ENCODE measurements at regions not wholly inside any gene's neighbourhood (a gene's known extent, or its start where the extent isn't known, plus 50 kb on each side); places are given as distances from the start of the nearest gene placed in this dataset.
"Not testable (repeated sequence)": the region's sequence is repeated elsewhere in the genome, so short reads cannot be mapped to it uniquely, and the experiment has no call there.

DNA sequence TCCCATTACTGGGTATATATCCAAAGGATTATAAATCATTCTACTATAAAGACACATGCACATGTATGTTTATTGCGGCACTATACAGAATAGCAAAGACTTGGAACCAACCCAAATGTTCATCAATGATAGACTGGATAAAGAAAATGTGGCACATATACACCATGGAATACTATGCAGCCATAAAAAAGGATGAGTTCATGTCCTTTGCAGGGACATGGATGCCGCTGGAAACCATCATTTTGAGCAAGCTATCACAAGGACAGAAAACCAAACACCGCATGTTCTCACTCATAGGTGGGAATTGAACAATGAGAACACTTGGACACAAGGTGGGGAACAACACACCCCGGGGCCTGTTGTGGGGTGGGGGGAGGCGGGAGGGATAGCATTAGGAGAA is 57.0 kb upstream of the NEUROD1 start:
- not testable (repeated sequence) for H3K4me1 ChIP-seq (ENCODE audit: control insufficient read depth in 2 of 2, insufficient read depth in 2 of 2, low read length in 1 of 2); H3K27me3 ChIP-seq (ENCODE audit: control insufficient read depth in 1 of 2, insufficient read depth in 2 of 2, low read length in 2 of 2); H3K4me3 ChIP-seq (ENCODE audit: low read depth in 1 of 2, low read length in 2 of 2); H3K27ac ChIP-seq (ENCODE audit: low read depth in 2 of 2, low read length in 1 of 2); H3K36me3 ChIP-seq (ENCODE audit: control insufficient read depth in 2 of 2, insufficient read depth in 2 of 2, low read length in 1 of 2); H3K9me3 ChIP-seq (ENCODE audit: control insufficient read depth in 2 of 2, insufficient read depth in 1 of 2, low read depth in 1 of 2, low read length in 1 of 2)
- 73 to 75% methylated on average over 5 of the region's 5 CpGs for WGBS, 2 donors

DNA sequence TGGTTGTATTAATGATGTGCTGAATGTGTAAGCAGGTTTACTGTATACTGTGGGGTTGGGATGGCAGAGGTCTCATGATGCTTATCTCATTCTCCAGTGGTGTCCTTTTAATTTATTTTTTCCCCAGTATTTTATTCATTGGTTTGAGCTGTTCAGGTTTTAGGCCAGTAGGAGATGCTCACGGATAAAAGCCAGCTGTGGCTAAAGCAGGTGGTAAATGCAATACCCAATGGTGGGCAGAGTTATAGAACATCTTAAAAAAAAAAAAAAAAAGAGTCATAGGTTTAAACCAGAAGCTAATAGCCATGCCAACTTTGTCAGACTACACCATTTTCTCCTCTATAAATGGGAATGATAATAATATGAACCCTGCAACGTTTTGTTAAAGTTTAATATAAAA is 57.8 kb upstream of the NEUROD1 start:
- H3K27ac ChIP-seq (ENCODE audit: low read depth in 2 of 2, low read length in 1 of 2): no peak overlapping the region
- WGBS, 2 donors: 30 to 32% methylated on average over 2 of the region's 2 CpGs

DNA sequence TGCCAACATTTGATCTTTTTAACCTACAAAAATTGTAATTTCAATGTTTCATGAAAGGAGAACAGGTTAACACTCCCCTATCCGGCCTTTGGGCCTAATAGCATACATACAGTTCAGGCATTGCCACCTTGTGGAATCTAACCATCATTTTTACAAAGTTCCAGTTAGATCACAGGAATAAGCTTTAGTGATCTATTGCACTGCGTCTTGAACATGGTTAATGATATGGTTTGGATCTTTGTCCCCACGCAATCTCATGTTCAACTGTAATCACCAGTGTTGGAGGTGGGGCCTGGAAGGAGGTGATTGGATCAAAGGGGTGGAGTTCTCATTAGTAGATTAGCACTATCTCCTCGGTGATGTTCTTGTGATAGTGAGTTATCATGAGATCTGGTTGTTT is 58.2 kb upstream of the NEUROD1 start:
- Histone ChIP-seq H3K27me3 (ENCODE audit: control insufficient read depth in 1 of 2, insufficient read depth in 2 of 2, low read length in 2 of 2) (no peaks in the 10 kb centered on the region), H3K4me3 (ENCODE audit: low read depth in 1 of 2, low read length in 2 of 2) (no peak overlapping the region), H3K27ac (ENCODE audit: low read depth in 2 of 2, low read length in 1 of 2) (no peak overlapping the region), H3K36me3 (ENCODE audit: control insufficient read depth in 2 of 2, insufficient read depth in 2 of 2, low read length in 1 of 2) (no peaks in the 10 kb centered on the region), H3K9me3 (ENCODE audit: control insufficient read depth in 2 of 2, insufficient read depth in 1 of 2, low read depth in 1 of 2, low read length in 1 of 2) (no peaks in the 10 kb centered on the region), H3K4me1 (ENCODE audit: control insufficient read depth in 2 of 2, insufficient read depth in 2 of 2, low read length in 1 of 2) (no peaks in the 10 kb centered on the region)
- 73 to 90% methylated on average over 4 of the region's 4 CpGs for WGBS, 2 donors

More for the DNA sequence above, 57.8 kb upstream of the NEUROD1 start:
- H3K27me3 ChIP-seq (ENCODE audit: control insufficient read depth in 1 of 2, insufficient read depth in 2 of 2, low read length in 2 of 2): no peaks in the 10 kb centered on the region
- H3K36me3 ChIP-seq (ENCODE audit: control insufficient read depth in 2 of 2, insufficient read depth in 2 of 2, low read length in 1 of 2): no peaks in the 10 kb centered on the region
- no peak overlapping the region for H3K4me3 ChIP-seq (ENCODE audit: low read depth in 1 of 2, low read length in 2 of 2)
- no peaks in the 10 kb centered on the region for H3K9me3 ChIP-seq (ENCODE audit: control insufficient read depth in 2 of 2, insufficient read depth in 1 of 2, low read depth in 1 of 2, low read length in 1 of 2)
- no peaks in the 10 kb centered on the region for H3K4me1 ChIP-seq (ENCODE audit: control insufficient read depth in 2 of 2, insufficient read depth in 2 of 2, low read length in 1 of 2)

DNA sequence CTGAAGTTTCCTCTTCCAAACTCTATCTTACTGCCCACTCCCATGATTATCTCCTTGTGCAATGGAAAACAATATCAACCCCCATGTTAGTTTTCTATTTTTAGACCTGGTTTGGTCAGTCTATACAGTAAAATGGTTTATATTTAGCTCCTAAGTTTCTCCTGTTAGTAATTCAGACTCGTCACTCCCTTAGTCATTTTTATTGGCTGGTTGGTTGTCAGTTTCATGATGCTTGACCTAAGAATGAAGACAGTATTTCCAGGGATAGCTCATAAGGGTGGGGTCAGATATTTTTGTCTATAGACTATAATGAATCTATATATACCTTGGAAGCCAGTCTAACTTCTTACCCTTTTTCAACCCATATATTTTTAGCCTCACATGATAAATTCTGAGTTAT is 61.4 kb upstream of the NEUROD1 start:
- Histone ChIP-seq H3K4me1 (ENCODE audit: control insufficient read depth in 2 of 2, insufficient read depth in 2 of 2, low read length in 1 of 2) (no peaks in the 10 kb centered on the region), H3K36me3 (ENCODE audit: control insufficient read depth in 2 of 2, insufficient read depth in 2 of 2, low read length in 1 of 2) (no peaks in the 10 kb centered on the region), H3K27ac (ENCODE audit: low read depth in 2 of 2, low read length in 1 of 2) (no peak overlapping the region), H3K27me3 (ENCODE audit: control insufficient read depth in 1 of 2, insufficient read depth in 2 of 2, low read length in 2 of 2) (no peaks in the 10 kb centered on the region), H3K4me3 (ENCODE audit: low read depth in 1 of 2, low read length in 2 of 2) (no peak overlapping the region), H3K9me3 (ENCODE audit: control insufficient read depth in 2 of 2, insufficient read depth in 1 of 2, low read depth in 1 of 2, low read length in 1 of 2) (no peaks in the 10 kb centered on the region)
- WGBS, 2 donors: 45 to 64% methylated on average over 1 of the region's 1 CpG

DNA sequence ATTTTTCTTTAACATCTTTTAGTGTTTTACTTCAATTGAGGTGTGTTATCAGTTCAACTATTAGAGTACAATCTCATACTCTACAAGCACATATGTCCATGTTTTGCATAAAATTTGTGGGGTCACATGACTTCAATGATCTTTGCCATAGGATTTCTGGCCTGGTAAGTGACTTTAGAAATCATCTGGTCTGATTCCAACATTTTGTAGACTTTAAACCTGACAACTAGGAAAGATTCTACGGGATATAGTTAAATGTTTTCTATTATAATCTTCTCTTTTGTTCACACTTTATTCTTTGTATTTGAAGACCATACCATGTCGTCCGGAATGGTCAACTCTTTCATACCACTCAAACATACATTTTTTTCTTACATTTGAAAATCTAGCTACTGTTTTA is 62.0 kb upstream of the NEUROD1 start:
- Histone ChIP-seq H3K4me3 (ENCODE audit: low read depth in 1 of 2, low read length in 2 of 2) (no peak overlapping the region), H3K27me3 (ENCODE audit: control insufficient read depth in 1 of 2, insufficient read depth in 2 of 2, low read length in 2 of 2) (no peaks in the 10 kb centered on the region), H3K9me3 (ENCODE audit: control insufficient read depth in 2 of 2, insufficient read depth in 1 of 2, low read depth in 1 of 2, low read length in 1 of 2) (no peaks in the 10 kb centered on the region), H3K4me1 (ENCODE audit: control insufficient read depth in 2 of 2, insufficient read depth in 2 of 2, low read length in 1 of 2) (no peaks in the 10 kb centered on the region), H3K36me3 (ENCODE audit: control insufficient read depth in 2 of 2, insufficient read depth in 2 of 2, low read length in 1 of 2) (no peaks in the 10 kb centered on the region), H3K27ac (ENCODE audit: low read depth in 2 of 2, low read length in 1 of 2) (no peak overlapping the region)
- WGBS, 2 donors: 35 to 40% methylated on average over 3 of the region's 3 CpGs

DNA sequence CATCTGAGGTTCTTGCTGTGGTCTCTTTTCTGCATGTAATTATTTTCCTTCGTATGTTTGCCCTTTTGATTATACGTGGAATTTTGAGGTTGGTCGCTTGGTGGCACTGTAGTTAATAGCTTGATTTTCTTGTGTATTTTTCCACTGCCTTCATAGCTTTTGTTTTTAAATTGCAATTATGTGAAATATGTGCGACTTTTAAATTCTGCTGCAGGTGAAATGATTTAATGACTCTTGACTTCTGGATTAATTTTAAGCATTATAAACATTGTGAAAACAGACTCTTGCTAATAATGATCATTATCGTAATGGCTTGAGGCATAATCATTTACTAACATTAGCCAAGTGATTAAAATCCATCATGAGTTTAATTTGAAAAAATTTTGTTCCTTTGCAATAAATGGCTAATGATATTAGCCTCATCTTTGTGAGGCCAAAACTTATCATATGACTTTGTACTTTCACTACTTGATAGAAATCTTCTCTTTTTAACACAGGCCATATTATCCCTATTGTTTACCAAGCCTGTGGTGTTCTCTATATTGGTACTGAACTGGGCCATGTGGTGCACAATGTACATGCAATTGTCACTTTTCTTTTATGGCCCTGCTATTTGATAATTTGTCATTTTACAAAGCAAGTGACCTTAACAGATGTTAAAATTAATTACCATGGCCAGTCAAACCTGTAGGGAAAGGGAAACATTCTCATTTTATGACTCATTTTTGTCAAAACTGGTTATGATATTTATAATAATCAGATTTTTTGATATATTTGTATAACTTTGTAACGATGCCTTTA is 62.8 kb upstream of the NEUROD1 start:
- H3K4me3 ChIP-seq (ENCODE audit: low read depth in 1 of 2, low read length in 2 of 2): no peak overlapping the region
- no peaks in the 10 kb centered on the region for H3K4me1 ChIP-seq (ENCODE audit: control insufficient read depth in 2 of 2, insufficient read depth in 2 of 2, low read length in 1 of 2)
- no peaks in the 10 kb centered on the region for H3K36me3 ChIP-seq (ENCODE audit: control insufficient read depth in 2 of 2, insufficient read depth in 2 of 2, low read length in 1 of 2)
- 14 to 16% methylated on average over 6 of the region's 6 CpGs for WGBS, 2 donors
- peaks cover 0 to 2% of the 10 kb centered on the region in 2 donors for H3K9me3 ChIP-seq (ENCODE audit: control insufficient read depth in 2 of 2, insufficient read depth in 1 of 2, low read depth in 1 of 2, low read length in 1 of 2)
- H3K27me3 ChIP-seq (ENCODE audit: control insufficient read depth in 1 of 2, insufficient read depth in 2 of 2, low read length in 2 of 2): no peaks in the 10 kb centered on the region
- no peak overlapping the region for H3K27ac ChIP-seq (ENCODE audit: low read depth in 2 of 2, low read length in 1 of 2)

DNA sequence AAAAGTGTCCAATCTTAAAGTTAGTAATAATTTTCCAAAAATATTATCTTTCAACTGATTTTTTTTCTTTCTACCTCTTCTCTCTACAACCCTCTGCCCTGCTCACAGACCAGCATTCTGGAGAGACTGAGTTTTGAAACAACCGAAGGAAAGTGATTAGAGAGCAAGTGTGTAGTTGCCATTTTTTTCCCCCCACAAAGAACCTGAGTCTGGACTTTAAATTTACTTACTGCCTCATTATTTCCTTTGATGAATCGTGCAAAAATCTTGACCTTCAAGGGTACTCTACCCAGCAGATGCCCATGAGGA is 63.4 kb upstream of the NEUROD1 start:
- no peaks in the 10 kb centered on the region for H3K4me1 ChIP-seq (ENCODE audit: control insufficient read depth in 2 of 2, insufficient read depth in 2 of 2, low read length in 1 of 2)
- no peaks in the 10 kb centered on the region for H3K27me3 ChIP-seq (ENCODE audit: control insufficient read depth in 1 of 2, insufficient read depth in 2 of 2, low read length in 2 of 2)
- no peak overlapping the region for H3K4me3 ChIP-seq (ENCODE audit: low read depth in 1 of 2, low read length in 2 of 2)
- no peaks in the 10 kb centered on the region for H3K36me3 ChIP-seq (ENCODE audit: control insufficient read depth in 2 of 2, insufficient read depth in 2 of 2, low read length in 1 of 2)
- 64 to 81% methylated on average over 2 of the region's 2 CpGs for WGBS, 2 donors
- H3K9me3 ChIP-seq (ENCODE audit: control insufficient read depth in 2 of 2, insufficient read depth in 1 of 2, low read depth in 1 of 2, low read length in 1 of 2): peaks cover 0 to 2% of the 10 kb centered on the region in 2 donors
- no peak overlapping the region for H3K27ac ChIP-seq (ENCODE audit: low read depth in 2 of 2, low read length in 1 of 2)

DNA sequence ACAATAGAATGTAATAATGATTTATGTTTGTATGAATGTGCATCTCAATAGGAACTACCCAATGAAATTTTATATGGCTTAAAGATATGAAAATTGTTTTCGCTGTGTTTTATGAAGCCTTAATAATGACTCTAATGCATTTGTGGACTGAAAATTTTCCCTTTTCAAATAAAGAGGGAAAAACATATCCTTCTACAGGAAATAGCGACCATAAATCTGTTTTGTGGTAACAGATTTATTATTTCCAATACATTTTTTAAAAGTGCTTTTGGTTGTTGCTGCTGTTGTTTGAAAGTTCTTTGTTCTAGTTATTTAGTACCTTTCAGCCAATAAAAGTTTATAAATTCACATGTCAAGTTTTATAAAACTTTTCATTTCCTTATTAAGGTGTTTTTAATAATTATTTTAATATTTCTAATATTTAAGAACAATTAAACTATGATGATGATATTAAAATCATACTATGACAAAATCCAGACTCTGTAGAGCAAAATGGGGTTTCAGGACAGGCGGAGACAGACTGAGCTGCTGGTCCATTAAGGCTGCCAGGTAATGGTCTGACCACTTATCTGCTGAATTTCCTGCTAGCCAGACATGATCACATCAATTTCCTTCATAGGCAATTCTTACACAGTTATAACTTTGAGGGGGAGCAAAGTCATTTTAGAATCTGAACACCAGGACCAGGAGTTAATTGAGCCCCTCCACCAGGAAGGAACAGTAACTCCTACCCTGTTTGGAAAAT is 65.7 kb upstream of the NEUROD1 start:
- 92 to 95% methylated on average over 3 of the region's 3 CpGs for WGBS, 2 donors

DNA sequence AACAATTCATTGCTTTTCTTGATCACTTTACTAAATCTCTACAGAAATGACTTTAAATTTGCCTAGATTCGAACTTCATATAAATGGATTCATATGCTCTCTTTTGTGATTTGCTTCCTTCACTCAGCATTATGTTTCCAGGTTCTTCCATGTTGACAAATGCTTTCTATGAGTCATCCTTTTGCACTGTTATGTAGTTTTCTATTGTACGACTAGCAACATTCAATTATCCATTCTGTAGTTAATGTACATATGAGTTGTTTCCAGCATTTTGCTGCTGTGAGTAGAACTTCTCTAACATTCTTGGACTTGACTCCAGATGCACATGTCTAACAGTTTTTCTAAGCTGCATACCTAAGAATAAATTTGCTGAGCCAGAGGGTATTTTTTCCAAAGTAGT is 66.5 kb upstream of the NEUROD1 start:
- H3K4me1 ChIP-seq (ENCODE audit: control insufficient read depth in 2 of 2, insufficient read depth in 2 of 2, low read length in 1 of 2): no peaks in the 10 kb centered on the region
- H3K9me3 ChIP-seq (ENCODE audit: control insufficient read depth in 2 of 2, insufficient read depth in 1 of 2, low read depth in 1 of 2, low read length in 1 of 2): peaks cover 0 to 2% of the 10 kb centered on the region in 2 donors
- 71 to 80% methylated on average over 2 of the region's 2 CpGs for WGBS, 2 donors

More for the DNA sequence above, 65.7 kb upstream of the NEUROD1 start:
- no peaks in the 10 kb centered on the region for H3K4me1 ChIP-seq (ENCODE audit: control insufficient read depth in 2 of 2, insufficient read depth in 2 of 2, low read length in 1 of 2)
- H3K4me3 ChIP-seq (ENCODE audit: low read depth in 1 of 2, low read length in 2 of 2): no peak overlapping the region
- H3K36me3 ChIP-seq (ENCODE audit: control insufficient read depth in 2 of 2, insufficient read depth in 2 of 2, low read length in 1 of 2): no peaks in the 10 kb centered on the region
- H3K27ac ChIP-seq (ENCODE audit: low read depth in 2 of 2, low read length in 1 of 2): no peak overlapping the region
- no peaks in the 10 kb centered on the region for H3K27me3 ChIP-seq (ENCODE audit: control insufficient read depth in 1 of 2, insufficient read depth in 2 of 2, low read length in 2 of 2)
- peaks cover 0 to 2% of the 10 kb centered on the region in 2 donors for H3K9me3 ChIP-seq (ENCODE audit: control insufficient read depth in 2 of 2, insufficient read depth in 1 of 2, low read depth in 1 of 2, low read length in 1 of 2)

DNA sequence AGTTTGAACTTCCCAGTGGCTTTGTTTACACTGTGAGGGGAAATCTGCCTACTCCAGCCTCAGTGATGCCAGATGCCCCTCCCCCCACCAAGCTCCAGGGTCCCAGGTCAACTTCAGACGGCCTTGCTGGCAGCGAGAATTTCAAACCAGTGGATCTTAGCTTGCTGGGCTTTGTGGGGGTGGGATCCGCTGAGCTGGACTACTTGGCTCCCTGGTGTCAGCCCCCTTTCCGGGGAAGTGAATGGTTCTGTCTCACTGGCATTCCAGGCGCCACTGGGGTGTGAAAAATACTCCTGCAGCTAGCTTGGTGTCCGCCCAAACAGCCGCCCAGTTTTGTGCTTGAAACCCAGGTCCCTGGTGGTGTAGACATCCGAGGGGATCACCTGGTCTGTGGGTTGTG is 70.0 kb upstream of the NEUROD1 start:
- 89 to 93% methylated on average over 8 of the region's 8 CpGs for WGBS, 2 donors
- Histone ChIP-seq H3K4me3 (ENCODE audit: low read depth in 1 of 2, low read length in 2 of 2) (no peak overlapping the region), H3K4me1 (ENCODE audit: control insufficient read depth in 2 of 2, insufficient read depth in 2 of 2, low read length in 1 of 2) (no peaks in the 10 kb centered on the region), H3K27ac (ENCODE audit: low read depth in 2 of 2, low read length in 1 of 2) (no peak overlapping the region), H3K9me3 (ENCODE audit: control insufficient read depth in 2 of 2, insufficient read depth in 1 of 2, low read depth in 1 of 2, low read length in 1 of 2) (peaks cover 0 to 2% of the 10 kb centered on the region in 2 donors), H3K27me3 (ENCODE audit: control insufficient read depth in 1 of 2, insufficient read depth in 2 of 2, low read length in 2 of 2) (no peaks in the 10 kb centered on the region), H3K36me3 (ENCODE audit: control insufficient read depth in 2 of 2, insufficient read depth in 2 of 2, low read length in 1 of 2) (no peaks in the 10 kb centered on the region)

More for the DNA sequence above, 66.5 kb upstream of the NEUROD1 start:
- no peaks in the 10 kb centered on the region for H3K27me3 ChIP-seq (ENCODE audit: control insufficient read depth in 1 of 2, insufficient read depth in 2 of 2, low read length in 2 of 2)
- no peak overlapping the region for H3K4me3 ChIP-seq (ENCODE audit: low read depth in 1 of 2, low read length in 2 of 2)
- no peak overlapping the region for H3K27ac ChIP-seq (ENCODE audit: low read depth in 2 of 2, low read length in 1 of 2)
- H3K36me3 ChIP-seq (ENCODE audit: control insufficient read depth in 2 of 2, insufficient read depth in 2 of 2, low read length in 1 of 2): no peaks in the 10 kb centered on the region

Data from esophagus (tissue), 2 donors.